Activated CD4-positive, alpha-beta T cell treated with anti-CD3 and anti-CD28 coated beads, Interleukin-2, Interleukin-4, amounts not matched to agents 100 ng/mL and 50 ng/mL, durations not matched to agents 16 hours and 8 hours (primary cell): ENCODE measurements at regions not wholly inside any gene's neighbourhood (a gene's known extent, or its start where the extent isn't known, plus 50 kb on each side); places are given as distances from the start of the nearest gene placed in this dataset.

Experiments
- DNase-seq: peaks from one replicate; pipeline ENCODE4 v3.0.0-alpha.2; 2020; ENCODE audit warnings: low spot score

DNA sequence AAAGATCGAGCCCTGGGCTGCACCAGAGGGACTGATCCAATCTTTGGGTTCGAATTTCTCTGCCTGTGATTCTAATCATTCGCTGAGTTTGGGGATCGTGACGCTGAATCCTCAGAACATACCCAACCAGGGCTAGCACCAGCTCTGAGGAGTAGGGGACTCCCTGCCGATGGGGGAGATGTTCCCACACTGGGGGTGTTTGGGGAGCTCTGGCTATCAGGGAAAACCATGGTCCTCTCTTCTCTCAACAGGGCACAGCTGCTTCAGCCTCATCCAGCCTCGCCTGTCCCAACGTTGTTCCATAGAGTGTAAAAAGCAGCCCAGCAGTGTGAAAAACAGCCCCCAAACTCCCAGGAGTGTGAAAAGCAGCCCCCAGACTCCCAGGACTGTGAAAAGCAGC is 136.6 kb downstream of the ANKRD60 start:
- DNase-seq: no peak

DNA sequence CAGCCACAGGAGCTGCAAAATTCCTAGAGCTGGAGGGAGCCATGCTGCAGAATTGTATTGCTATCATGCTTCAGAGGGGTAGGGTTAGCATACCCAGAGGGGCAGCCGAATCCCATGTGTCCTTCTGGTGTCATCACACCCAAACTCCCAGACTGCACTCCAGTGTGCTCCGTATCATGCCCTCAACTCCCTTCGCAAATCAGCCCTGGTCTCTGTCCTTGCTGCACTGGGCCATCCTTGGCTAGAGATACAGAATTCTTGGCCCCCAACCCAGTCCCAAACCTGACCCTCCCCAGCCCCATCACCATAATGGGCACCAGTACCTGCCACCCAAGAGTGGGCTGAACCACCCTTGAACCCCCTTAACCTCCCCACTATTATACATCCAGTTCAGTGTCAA is 138.3 kb downstream of the ANKRD60 start:
- no peak for DNase-seq

DNA sequence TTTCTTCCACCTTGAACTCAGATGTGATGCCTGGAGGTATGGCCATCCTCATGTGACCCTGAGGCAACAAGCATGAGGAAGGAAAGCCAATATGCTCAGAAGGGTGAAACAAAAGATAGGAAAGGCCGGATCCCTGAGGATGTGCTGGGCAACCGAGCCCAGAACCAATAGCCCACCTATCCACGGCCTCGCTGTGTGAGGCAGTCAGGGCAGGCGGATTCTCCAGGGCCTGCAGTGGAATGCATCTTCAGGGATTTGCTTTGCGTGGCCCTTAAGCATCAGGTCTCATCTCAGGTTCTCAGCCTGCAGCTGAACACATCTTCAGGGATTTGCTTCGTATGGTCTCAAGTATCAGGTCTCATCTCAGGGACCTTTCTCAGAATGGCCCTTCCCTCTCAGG is 139.8 kb downstream of the ANKRD60 start:
- DNase-seq: no peak

DNA sequence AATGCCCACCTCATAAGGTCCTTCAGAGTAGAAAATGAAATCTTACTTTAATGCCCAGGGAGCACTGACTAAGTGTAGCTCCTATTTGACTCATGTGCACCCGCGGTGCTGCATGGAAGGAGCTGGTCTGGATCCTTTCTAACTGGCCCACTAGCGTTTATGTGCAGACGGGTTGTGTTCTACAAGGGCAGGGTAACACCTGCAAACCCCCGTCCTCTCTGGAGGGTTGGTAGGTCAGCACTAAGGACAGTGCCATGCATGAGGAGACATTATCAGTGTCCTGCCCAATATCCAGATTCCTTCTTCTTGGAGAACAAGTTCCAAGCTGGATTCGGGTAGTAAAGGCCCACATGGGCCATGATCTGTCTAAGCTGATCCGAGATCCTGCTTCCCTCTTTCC is 140.3 kb downstream of the ANKRD60 start:
- no peak for DNase-seq

DNA sequence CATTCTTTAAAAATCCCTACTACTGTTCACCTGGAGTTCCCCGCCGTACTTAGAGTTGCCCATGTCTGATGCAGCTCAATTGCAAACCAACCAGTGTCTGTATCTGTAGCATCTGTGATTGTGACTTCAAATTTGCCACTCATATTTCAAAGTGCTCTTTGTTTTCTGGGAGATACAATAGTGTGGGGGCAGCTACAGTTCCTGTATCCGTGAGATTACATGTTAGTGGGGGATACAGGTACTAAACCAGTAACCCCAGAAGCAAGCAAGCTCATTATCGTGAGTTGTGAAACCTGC is 140.9 kb downstream of the ANKRD60 start:
- no peak for DNase-seq

DNA sequence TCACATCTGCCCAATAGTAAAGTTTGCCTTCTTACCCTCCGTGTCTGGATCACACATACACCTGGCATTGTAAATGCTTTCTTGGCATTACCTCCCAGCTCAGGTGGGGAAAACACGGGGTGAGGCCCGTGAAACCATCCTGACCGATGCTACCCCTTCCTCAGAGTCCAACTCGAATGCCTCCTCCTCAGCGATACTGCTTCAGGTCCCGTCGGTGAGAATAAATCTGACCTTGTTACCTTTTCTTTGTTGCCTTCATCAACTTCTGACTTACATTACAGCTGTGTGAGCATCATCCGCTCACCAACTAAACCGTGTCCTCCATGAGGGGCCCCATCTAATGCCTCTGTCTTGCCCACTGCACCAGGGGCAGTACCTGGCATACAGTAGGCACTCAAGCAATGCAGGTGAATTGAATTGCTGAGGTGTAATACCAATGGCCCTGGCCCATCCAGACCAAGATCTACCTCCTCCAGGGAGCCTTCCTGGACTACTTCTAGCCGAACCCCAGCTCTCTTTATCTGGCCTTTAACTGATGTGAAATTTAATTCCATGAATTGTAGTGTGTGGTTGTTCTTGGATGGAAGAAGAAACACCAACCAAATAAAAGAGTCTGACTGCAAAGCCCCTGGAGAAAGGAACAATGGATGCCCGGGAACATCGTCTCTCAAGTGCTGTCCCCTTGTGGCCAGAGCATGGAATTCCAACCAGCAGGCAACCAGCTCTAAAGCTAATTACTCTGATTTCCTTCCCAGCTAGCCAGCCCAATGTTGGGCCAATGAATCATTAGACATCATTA is 141.5 kb downstream of the ANKRD60 start:
- peak; percentile 8 for DNase-seq

DNA sequence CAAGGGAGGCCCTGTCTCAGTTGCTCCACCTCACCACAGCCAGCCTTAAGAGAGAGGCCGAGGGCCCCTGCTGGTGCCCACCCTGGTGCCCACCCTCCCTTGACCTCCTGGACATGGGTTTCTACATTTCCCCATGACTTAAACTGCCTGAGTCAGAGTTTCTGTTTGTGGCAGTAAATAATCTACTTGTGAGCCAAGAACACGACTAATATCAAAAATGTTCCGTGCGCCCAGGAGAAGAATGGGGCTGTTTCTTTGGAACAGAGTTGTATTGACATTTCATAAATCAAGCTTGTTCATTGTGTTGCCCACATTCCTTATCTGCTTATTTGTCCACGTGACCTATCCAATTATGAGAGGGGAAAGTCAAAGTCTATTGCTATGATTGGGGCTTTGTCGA is 143.5 kb downstream of the ANKRD60 start:
- no peak for DNase-seq

DNA sequence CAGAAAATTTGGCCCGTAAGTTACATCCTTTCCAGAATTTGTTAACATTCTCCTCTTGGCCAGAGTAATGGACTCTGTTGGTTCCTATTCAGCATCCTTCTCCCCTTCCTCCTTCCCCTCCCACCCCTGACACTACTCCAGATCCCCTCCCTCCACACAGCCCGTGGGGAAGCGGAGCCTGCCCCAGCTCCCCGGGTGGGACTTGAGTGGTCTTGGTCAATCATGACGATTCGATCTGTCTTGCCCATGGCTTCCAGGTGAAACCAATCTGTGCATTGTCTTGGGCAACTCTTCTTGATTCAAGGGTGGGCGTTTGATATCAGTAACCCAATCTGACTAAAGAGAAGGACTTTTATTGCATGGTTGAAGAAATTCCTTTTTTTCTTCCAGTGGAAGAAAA is 143.9 kb downstream of the ANKRD60 start:
- DNase-seq: no peak

DNA sequence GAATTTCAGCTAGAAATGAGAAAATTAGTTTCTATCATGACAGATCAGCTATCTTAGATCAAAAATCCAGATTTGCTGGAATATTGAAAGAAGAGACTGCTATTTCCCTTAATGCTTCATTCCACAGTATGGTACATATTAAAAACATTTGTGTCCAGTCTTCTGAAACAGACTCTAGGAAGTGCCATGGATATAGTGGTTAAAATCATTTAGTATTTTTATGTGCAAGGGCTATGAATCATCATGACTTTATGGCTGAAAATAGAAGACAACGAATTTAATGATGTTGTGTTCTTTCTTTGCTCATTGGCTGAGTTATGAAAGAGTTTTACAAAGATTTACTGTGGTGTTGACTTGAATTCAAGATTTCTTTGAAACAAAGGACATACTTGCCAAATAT is 146.6 kb downstream of the ANKRD60 start:
- DNase-seq: no peak

DNA sequence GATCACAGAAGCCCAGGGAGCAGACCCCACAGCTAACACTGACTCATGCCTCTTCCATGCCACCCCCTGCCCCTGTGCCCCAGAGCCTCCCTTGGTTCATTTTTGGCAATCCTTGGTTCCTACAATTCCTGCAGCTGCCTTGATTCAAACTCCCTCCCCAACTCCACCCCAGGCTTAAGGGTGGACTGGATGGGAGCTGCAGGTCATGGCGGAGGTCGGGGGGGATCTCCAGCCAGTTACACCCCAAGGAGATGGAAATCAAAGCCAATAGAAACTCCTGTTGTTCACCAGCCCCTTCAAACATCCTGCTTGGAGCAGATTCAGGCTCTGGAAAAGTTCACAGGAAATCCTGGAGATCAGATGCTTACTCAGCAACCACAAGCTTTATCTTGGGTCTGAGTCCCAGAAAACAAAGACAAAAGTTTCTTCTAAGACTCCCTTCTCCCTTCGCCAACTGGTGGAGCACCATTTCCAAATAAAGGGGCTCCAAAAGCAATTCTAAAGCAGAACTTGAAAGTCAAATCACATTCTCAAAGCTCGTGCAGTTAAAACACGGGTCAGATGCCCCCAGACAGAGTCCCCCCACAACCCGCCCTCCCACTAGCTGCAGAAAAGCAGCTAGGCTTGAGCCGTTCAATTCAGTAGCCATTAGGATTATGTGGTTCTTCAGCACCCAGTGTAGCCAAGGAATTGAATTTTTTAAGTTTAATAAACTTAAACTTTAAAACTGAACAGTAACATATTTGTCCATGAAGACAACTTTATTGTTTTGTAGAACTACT is 149.5 kb downstream of the ANKRD60 start:
- DNase-seq: no peak

DNA sequence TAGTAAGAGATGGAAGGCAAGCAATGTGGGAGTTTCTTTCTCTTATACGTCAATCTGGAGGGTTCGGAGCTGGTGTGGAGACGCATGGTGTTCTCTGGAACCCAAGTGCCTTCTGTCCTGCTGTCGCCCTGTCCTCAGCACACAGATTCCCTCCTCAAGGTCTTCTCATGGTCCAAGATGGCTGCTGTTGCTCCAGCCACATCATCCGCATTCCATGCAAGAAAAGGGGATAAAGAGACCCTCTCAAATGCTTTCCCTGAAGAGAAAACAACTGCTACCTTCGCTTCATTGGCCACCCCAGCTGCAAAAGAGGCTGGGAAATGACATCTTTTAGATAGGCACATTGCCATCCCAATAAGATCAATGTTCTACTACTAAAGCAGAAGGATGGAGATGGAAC is 151.2 kb downstream of the ANKRD60 start:
- DNase-seq: no peak

DNA sequence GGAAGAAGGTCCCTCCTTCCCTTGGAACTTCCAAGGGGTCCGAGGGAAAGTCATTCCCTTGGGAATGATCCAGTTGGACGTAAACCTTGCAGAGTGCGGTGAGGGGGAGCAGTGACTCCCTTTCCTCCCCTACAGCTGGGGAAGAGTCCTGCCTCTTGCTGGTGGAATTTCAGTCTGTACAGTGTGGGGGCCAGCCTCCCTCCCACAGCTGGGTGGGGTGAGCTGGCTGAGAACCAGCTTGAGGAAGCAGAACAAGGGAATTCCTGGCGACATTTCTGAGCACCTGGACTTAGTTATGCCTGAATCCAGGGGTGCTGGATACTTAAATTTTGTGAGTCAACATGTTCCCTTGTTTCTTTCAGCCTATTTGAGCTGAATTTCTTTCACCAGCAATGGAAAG is 152.0 kb downstream of the ANKRD60 start:
- no peak for DNase-seq

DNA sequence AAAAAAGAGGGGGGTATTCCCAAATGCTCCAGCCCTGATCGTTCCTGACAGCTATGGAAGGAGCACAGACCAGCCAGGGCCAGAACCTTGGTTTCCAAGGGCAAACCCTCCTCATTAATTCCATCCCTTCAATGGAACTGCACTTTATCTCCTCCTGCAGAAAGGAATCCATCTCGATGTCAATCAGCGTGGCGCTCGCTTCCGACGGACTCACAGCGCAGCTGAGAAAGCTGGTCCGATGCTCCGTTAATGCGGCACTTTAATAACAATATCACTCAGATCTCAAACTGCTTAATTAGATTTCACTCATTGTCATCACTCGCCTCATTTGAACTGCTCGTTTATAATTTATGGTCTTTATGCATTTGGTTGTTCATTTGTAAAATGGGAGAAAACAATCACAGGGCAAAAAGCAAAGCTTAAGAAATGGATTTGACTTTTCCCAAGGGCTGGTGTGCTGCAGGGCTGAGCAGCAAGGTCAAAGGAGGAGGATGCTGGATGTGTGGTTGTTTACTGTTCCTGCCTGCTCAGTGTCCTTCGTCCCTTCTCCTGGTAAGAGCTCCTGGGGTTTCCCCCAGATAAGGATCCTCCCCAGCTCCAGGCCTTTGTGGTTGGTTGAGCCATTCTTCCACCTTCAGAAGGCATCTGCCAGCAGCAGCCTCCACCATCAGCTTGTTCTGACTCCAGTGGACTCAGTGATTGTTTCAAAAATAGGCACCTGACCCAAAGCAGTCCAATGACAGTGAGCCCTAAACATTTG is 152.7 kb downstream of the ANKRD60 start:
- no peak for DNase-seq

DNA sequence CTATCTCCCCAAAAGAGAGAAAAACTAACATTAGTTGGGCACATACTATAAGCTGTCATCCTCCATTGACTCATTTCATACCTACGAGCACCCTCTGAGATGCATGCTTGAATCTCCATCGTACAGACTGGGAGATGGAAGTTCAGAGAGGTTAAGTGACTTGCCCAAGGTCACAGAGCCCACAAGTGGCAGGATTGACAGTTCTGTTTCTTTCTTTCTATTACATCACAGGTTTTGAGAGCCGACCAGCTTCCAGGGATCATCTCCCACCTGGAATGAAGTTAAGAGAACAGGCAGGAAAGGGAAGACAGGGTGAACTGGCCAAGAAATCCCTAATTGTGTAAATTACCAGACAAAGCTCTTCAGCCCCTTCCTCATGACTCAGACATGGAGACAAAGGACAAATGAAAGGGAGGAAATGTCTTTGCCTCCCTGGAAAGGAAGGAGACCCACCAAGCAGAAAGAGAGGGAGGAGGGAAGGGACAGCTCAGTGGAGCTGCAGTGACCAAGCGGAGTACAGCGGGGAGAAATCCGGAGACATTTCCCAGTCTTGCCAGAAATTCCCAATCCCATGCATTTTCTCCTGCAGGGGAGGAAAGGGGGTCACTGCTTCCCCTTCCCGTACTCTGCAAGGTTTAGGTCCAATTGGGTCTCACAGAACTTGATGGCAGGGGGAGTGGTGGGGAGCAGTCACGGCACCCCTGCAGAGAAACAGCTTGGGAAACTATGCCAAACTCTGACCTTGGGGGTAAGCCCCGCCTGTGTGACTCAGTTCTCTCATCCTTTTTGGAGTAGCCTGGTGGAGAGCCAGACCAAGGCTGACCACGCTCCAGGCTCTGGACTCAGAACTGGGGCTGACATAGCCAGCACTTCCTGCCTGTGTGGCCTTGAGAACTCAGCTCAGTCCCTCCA is 154.3 kb downstream of the ANKRD60 start:
- no peak for DNase-seq

DNA sequence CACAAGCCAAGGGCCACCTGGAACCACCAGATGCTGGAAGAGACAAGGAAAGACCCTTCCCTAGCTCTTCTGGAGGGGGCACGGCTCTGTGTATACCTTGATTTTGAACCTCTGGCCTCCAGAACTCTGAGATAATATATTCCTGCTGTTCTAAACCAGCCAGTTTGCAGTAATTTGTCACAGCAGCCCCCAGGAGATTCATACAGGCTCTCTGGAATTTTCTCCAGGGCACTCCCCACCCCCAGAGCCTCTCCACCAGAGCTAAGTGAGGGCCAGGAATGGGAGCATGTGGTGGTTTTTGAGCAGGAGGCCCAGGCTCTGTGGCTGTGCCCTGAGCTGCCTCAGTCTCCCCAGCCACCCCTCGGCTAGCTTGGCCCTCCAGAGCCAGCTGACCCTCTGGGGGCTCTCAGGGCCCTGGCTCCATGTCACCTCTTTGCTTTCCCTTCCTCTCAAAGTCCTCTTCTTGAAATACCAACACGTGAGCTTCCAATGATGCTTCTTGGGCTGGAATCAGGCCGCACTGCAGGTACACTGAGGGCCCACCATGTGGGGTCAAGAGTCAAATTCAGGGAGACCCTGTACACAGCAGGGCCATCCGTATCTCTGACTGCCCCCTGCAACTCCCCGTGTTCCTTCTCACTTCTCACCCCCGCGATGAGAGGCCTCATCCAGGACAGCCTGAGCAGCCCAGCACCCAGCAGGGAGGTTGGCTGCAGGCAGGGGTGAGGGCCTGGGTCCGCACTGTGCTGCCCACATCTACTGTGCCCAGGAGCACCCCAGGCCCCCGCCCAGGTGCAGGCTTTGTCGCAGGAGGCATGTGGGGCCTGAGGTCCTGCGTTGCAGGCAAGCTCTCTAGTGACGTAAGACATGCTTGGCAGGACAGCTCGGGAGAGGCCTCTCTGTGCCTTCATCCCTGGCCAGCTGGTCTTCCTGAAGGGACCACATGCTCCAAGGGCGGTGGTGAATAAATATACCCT is 155.5 kb downstream of the ANKRD60 start:
- DNase-seq: no peak

DNA sequence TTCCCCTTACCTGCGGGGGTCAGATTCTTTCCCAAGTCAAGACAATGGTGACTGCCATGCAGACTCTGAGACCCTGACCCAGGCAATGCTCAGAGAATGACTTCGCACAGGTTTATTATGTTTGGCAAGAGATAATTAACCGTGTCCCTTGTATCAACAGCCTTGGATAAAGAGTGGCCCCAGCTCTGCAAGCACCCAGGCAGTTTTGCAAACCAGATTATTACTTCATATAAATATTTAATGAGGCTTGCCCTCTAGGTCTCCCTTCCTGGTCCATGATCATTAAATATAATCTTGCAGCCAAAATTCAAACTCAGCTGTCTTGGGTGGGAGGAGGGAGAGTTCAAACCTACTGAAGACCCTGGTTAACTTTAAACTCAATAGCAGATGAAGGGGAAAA is 156.5 kb downstream of the ANKRD60 start:
- DNase-seq: no peak

DNA sequence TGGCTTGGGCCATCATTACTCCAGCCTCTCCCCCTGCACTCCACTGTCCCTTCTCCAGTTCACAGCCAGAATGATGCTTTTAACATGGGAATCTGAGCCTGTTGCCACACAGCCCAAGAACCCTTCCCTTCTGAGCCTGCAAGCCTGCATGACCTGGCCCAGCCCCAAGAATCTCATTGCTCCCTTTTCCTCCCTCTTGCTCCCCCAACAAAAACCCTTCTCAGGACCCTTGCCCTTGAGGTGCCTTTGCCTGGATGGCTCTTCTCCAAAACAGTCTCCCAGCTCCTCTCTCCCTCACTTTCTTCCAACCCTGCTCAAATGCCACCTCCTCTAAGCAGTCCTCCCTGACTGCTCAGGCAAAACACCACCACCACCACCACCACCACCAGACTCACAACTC is 157.2 kb downstream of the ANKRD60 start:
- no peak for DNase-seq

DNA sequence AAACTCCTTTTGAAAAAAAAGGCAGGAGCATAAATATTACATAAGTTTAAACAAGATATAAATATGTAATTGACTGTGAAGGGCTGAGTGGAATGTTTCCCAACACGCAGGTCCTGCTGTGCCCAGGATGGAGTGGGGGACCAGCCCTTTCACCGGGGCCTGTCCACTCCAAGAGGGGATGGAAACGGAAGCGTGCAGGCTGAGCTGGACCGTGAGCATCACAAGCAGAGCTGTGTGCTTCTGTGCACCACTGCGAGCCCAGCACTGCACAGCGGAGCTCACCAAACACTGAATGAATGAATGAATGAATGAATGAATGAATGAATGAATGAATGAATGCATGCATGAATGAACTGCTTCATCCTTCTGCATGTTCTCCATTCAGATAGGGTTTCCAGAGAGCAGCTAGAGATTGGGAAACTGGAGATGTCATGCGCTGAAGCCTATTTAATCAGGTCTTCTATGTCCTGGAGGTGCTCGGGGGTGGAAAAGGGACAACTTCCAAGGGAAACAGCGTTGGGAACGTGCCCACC is 157.7 kb downstream of the ANKRD60 start:
- DNase-seq: no peak

DNA sequence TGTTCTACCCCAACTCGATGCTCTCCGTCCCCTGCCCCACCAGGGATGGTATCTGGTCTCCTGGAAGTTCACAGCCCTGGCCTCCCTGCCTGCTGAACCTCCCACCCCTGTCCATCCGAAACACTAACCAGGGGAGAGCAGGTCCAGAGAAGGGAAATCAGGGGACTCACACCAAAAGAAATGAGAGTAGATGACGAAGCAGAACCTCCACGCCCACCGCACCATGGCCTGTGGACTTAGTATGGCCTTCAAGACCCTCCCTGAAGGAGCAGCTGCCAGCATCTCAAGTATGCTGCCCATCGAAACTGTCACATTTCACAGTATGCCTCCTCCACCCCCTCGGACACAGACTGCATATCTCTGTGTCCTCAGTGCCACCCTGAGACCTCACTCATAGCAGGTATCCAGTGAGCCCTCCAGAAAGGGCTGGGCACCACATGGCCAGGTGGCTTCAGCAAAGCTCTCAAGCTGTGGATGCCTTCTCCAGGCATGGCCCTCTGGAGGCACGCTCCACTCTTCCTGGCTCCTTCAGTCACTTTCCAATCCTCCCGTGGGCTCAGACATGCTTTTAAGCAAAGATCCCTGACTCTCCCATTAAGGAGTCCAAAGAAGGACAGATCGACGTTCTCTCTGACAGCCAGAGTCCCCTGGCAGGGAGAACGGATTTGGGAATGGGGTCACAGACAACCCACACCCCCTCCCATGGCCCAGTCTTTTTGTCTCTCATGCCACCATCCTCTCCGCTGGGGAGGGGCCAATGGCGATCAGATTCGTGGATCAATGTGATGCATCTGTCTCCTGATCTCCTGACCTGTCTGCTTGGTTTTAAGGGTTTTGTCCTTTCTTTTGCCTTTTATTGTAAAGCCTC is 158.4 kb downstream of the ANKRD60 start:
- no peak for DNase-seq

DNA sequence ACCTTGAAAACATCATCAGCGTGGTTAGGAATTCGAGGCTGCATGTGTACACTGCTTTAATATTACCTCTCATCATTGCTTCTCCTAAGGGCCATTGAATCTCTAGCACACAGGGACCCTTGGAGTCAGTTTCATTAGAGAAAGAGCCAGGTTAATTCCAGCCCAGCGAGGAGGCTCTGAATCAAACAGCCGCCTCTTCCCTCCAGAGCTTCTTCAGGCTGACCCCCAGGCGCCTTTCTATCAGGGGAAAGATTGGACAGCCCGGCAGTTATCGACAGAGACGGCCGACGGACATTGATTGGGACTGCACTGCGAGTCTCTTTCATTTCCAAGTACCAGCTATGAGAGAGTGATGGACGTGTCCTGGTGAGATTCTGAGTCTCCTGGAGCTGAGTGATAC is 159.2 kb downstream of the ANKRD60 start:
- DNase-seq: no peak
